CD14-positive monocyte (primary cell): ENCODE measurements at regions not wholly inside any gene's neighbourhood (a gene's known extent, or its start where the extent isn't known, plus 50 kb on each side); places are given as distances from the start of the nearest gene placed in this dataset.
"Not testable (repeated sequence)": the region's sequence is repeated elsewhere in the genome, so short reads cannot be mapped to it uniquely, and the experiment has no call there.

Experiments used
- DNase-seq, 3 donors: peaks; one replicate each; pipeline ENCODE4 v3.0.0-alpha.2; 2011 to 2022
- H2AFZ ChIP-seq: 2 replicates; pipeline ENCODE4 v1.6.0; 2012; ENCODE audit warnings: mild to moderate bottlenecking, low read depth, low read length, inconsistent platforms; ENCODE audit not compliant: insufficient read depth, poor library complexity, severe bottlenecking
- H3K27ac ChIP-seq, 2 donors: 1 replicate in 1 of 2; 2 replicates in 1 of 2; pipeline ENCODE4 v1.5.1; 2012 to 2013; ENCODE audit warnings: low read length in 2 of 2, control low read depth in 1 of 2, inconsistent platforms in 1 of 2, low read depth in 1 of 2, mild to moderate bottlenecking in 1 of 2
- H3K27me3 ChIP-seq, 2 donors: one replicate each; pipeline versions ENCODE4 v1.6.0 to v1.6.1; 2011 to 2013; ENCODE audit warnings: low read length in 2 of 2; ENCODE audit not compliant: control insufficient read depth in 2 of 2, insufficient read depth in 2 of 2
- H3K36me3 ChIP-seq, 2 donors: replicated peaks in 1 of 2; 1 replicate in 1 of 2; 2 replicates in 1 of 2; pipeline versions ENCODE4 v1.5.1 to v1.6.1; 2012 to 2013; ENCODE audit warnings: low read length in 2 of 2, control low read depth in 1 of 2, inconsistent platforms in 1 of 2, mild to moderate bottlenecking in 1 of 2; ENCODE audit not compliant: insufficient read depth in 2 of 2, control insufficient read depth in 1 of 2
- H3K4me1 ChIP-seq, 2 donors: 1 replicate in 1 of 2; 2 replicates in 1 of 2; pipeline versions ENCODE4 v1.5.1 to v1.6.1; 2012 to 2013; ENCODE audit warnings: low read length in 2 of 2, control low read depth in 1 of 2, inconsistent platforms in 1 of 2, mild to moderate bottlenecking in 1 of 2, moderate library complexity in 1 of 2; ENCODE audit not compliant: insufficient read depth in 2 of 2, control insufficient read depth in 1 of 2
- H3K4me2 ChIP-seq: replicated peaks from 2 replicates; pipeline ENCODE3; 2012; ENCODE audit warnings: low read length, moderate library complexity, mild to moderate bottlenecking; ENCODE audit not compliant: poor library complexity, severe bottlenecking; ENCODE audit errors: extremely low read depth
- H3K4me3 ChIP-seq, 3 experiments: fragments of 200-600 bp in 1 of 3; sonication (generic) in 1 of 3; replicated peaks in 1 of 3; 1 replicate in 2 of 3; 2 replicates in 1 of 3; pipeline ENCODE4 v1.5.1; 2011 to 2013; ENCODE audit warnings: low read length in 3 of 3, mild to moderate bottlenecking in 3 of 3, control low read depth in 2 of 3, low read depth in 2 of 3, inconsistent platforms in 1 of 3, moderate library complexity in 1 of 3
- H3K79me2 ChIP-seq: 2 replicates; pipeline ENCODE4 v1.6.0; 2012; ENCODE audit warnings: mild to moderate bottlenecking, control low read depth, inconsistent platforms, low read length, moderate library complexity; ENCODE audit not compliant: insufficient read depth
- H3K9ac ChIP-seq: 2 replicates; pipeline ENCODE4 v1.6.0; 2017; ENCODE audit warnings: low read length, mild to moderate bottlenecking; ENCODE audit not compliant: insufficient read depth, poor library complexity, severe bottlenecking
- H3K9me3 ChIP-seq, 2 donors: replicated peaks in 1 of 2; 1 replicate in 1 of 2; 2 replicates in 1 of 2; pipeline versions ENCODE4 v1.5.1 to v1.6.1; 2012 to 2013; ENCODE audit warnings: low read length in 2 of 2, control low read depth in 1 of 2; ENCODE audit not compliant: control insufficient read depth in 1 of 2, insufficient read depth in 1 of 2
- H4K20me1 ChIP-seq: 2 replicates; pipeline ENCODE4 v1.6.0; 2012; ENCODE audit warnings: mild to moderate bottlenecking, low read length, control low read depth, moderate library complexity; ENCODE audit not compliant: insufficient read depth
- H3K27ac Mint-ChIP-seq, 7 donors: one replicate each; pipeline ENCODE4 v1.8.0; 2020; ENCODE audit warnings: mild to moderate bottlenecking in 7 of 7, mixed read lengths in 7 of 7, moderate library complexity in 6 of 7, inconsistent platforms in 2 of 7
- H3K27me3 Mint-ChIP-seq, 3 donors: one replicate each; pipeline ENCODE4 v1.8.0; 2021 to 2022; ENCODE audit warnings: low read depth in 3 of 3, mild to moderate bottlenecking in 3 of 3, mixed read lengths in 3 of 3, moderate library complexity in 3 of 3, inconsistent platforms in 1 of 3
- H3K36me3 Mint-ChIP-seq, 2 donors: one replicate each; pipeline ENCODE4 v1.8.0; 2020; ENCODE audit warnings: mixed read lengths in 2 of 2, inconsistent platforms in 1 of 2, mild to moderate bottlenecking in 1 of 2
- H3K4me1 Mint-ChIP-seq: one replicate; pipeline ENCODE4 v1.8.0; 2020; ENCODE audit warnings: mild to moderate bottlenecking, mixed read lengths
- H3K4me3 Mint-ChIP-seq, 2 donors: one replicate each; pipeline ENCODE4 v1.8.0; 2020; ENCODE audit warnings: mild to moderate bottlenecking in 2 of 2, mixed read lengths in 2 of 2, moderate library complexity in 1 of 2
- H3K9me3 Mint-ChIP-seq, 7 donors: one replicate each; pipeline ENCODE4 v1.8.0; 2020 to 2022; ENCODE audit warnings: mixed read lengths in 7 of 7, mild to moderate bottlenecking in 6 of 7, moderate library complexity in 6 of 7, inconsistent platforms in 2 of 7
- CTCF ChIP-seq: fragments of 200-600 bp; IDR thresholded peaks from one replicate; pipeline ENCODE4 v1.8.0; 2022; ENCODE audit warnings: antibody characterized with exemption, mild to moderate bottlenecking
- WGBS: methylation state at CpG from one replicate; pipeline ENCODE4 v1.1.5; 2013; ENCODE audit warnings: missing lambda C conversion rate; ENCODE audit not compliant: insufficient coverage; 5-methylcytosine and 5-hydroxymethylcytosine counted together
- intact Hi-C, 2 donors: fragments of 100-400 bp; cut with micrococcal nuclease; formaldehyde crosslinking; loops; one replicate each; pipeline versions ENCODE4 v1.15.0 to v1.15.1; 2023

- Mint-ChIP-seq H3K36me3 (no peaks in the 10 kb centered on the region), H3K4me1 (peaks cover 43% of the 10 kb centered on the region), H3K27ac (peak overlapping the region in 4 of 7 donors; percentile 23 to 77 (median 43)), H3K9me3 (peaks cover 0 to 3% (median 0%) of the 10 kb centered on the region in 7 donors), H3K27me3 (peaks cover 33 to 43% (median 41%) of the 10 kb centered on the region in 3 donors), H3K4me3 (peak overlapping the region in 1 of 2 donors; percentile 68)
- Histone ChIP-seq H3K4me1 (peaks cover 11 to 20% of the 10 kb centered on the region in 2 donors), H3K9me3 (no peaks in the 10 kb centered on the region), H3K9ac (no peak overlapping the region), H3K79me2 (no peaks in the 10 kb centered on the region), H4K20me1 (no peaks in the 10 kb centered on the region), H2AFZ (no peak overlapping the region), H3K27me3 (peaks cover 0 to 13% of the 10 kb centered on the region in 2 donors), H3K4me3 (peak overlapping the region in 1 of 3 experiments; percentile 17), H3K27ac (no peak overlapping the region), H3K36me3 (no peaks in the 10 kb centered on the region), H3K4me2 (peak overlapping the region; percentile 33)
- TF ChIP-seq CTCF: no peak
- DNase-seq: no peak
- WGBS: 93% methylated on average over 8 of the region's 8 CpGs
- intact Hi-C loops: loop anchor here in 1 of 2 donors (2.0 kb wide), 1 partner anchor 25 kb away; no protein-coding TSS in a partner anchor
Measured at GRCh38 chr17:77841742-77842527, 116.6 kb upstream of the TNRC6C start.

- Mint-ChIP-seq H3K36me3 (no peaks in the 10 kb centered on the region), H3K4me3 (peak overlapping the region in 1 of 2 donors; percentile 68), H3K9me3 (peaks cover 0 to 3% (median 0%) of the 10 kb centered on the region in 7 donors), H3K4me1 (peaks cover 50% of the 10 kb centered on the region), H3K27me3 (peaks cover 39 to 48% (median 47%) of the 10 kb centered on the region in 3 donors), H3K27ac (peak overlapping the region in 6 of 7 donors; percentile 23 to 85 (median 56))
- H3K4me1 ChIP-seq: peaks cover 11 to 20% of the 10 kb centered on the region in 2 donors
- no peak overlapping the region for H3K27ac ChIP-seq
- no peaks in the 10 kb centered on the region for H3K36me3 ChIP-seq
- intact Hi-C loops: loop anchor here in 1 of 2 donors (2.0 kb wide), 1 partner anchor 24 kb away; no protein-coding TSS in a partner anchor
- H3K4me3 ChIP-seq: peak overlapping the region in 1 of 3 experiments; percentile 17
- peak; percentile 78 to 94 (median 81) for DNase-seq
- H3K4me2 ChIP-seq: peak overlapping the region; percentile 33
- H3K27me3 ChIP-seq: peaks cover 0 to 15% of the 10 kb centered on the region in 2 donors
- H4K20me1 ChIP-seq: no peaks in the 10 kb centered on the region
- H3K9me3 ChIP-seq: no peaks in the 10 kb centered on the region
- WGBS: 3% methylated on average over 6 of the region's 10 CpGs
- TF ChIP-seq CTCF: no peak
- H3K9ac ChIP-seq: no peak overlapping the region
- no peak overlapping the region for H2AFZ ChIP-seq
- H3K79me2 ChIP-seq: no peaks in the 10 kb centered on the region
Measured at GRCh38 chr17:77842528-77843147, 115.9 kb upstream of the TNRC6C start.

- not testable (repeated sequence) for H3K4me2 ChIP-seq, H3K27ac ChIP-seq
- H3K4me1 Mint-ChIP-seq: peaks cover 50% of the 10 kb centered on the region
Measured at GRCh38 chr17:77843255-77843895, 115.1 kb upstream of the TNRC6C start.

More at GRCh38 chr17:77843255-77843895, 115.1 kb upstream of the TNRC6C start:
- not testable (repeated sequence) for H2AFZ ChIP-seq, H3K4me3 ChIP-seq, H3K9me3 Mint-ChIP-seq, H3K9me3 ChIP-seq, H3K79me2 ChIP-seq, H3K36me3 Mint-ChIP-seq, H4K20me1 ChIP-seq, H3K9ac ChIP-seq, H3K36me3 ChIP-seq
- intact Hi-C loops: loop anchor here in 1 of 2 donors (2.0 kb wide), 1 partner anchor 23 kb away; no protein-coding TSS in a partner anchor
- peak overlapping the region in 3 of 7 donors; percentile 26 to 85 (median 56) for H3K27ac Mint-ChIP-seq
- H3K4me3 Mint-ChIP-seq: peak overlapping the region in 1 of 2 donors; percentile 67
- peaks cover 11 to 20% of the 10 kb centered on the region in 2 donors for H3K4me1 ChIP-seq
- 48% methylated on average over 6 of the region's 13 CpGs for WGBS
- DNase-seq: peak; percentile 51 to 80 (median 61)
- H3K27me3 ChIP-seq: peaks cover 0 to 16% of the 10 kb centered on the region in 2 donors
- H3K27me3 Mint-ChIP-seq: peaks cover 41 to 46% (median 45%) of the 10 kb centered on the region in 3 donors
